Muscle layer of colon (tissue), 2 donors: ENCODE measurements at regions not wholly inside any gene's neighbourhood (a gene's known extent, or its start where the extent isn't known, plus 50 kb on each side); places are given as distances from the start of the nearest gene placed in this dataset.
"Not testable (repeated sequence)": the region's sequence is repeated elsewhere in the genome, so short reads cannot be mapped to it uniquely, and the experiment has no call there.

ENCODE experiments used
- H3K27ac ChIP-seq: one replicate; pipeline ENCODE4 v1.7.0; 2013; ENCODE audit warnings: low read depth, mild to moderate bottlenecking, low read length, moderate library complexity
- H3K27me3 ChIP-seq, 2 donors: one replicate each; pipeline ENCODE4 v1.7.0; 2013; ENCODE audit warnings: low read length in 2 of 2, mild to moderate bottlenecking in 2 of 2; ENCODE audit not compliant: insufficient read depth in 2 of 2, control insufficient read depth in 1 of 2
- H3K36me3 ChIP-seq: one replicate; pipeline ENCODE4 v1.7.0; 2013; ENCODE audit warnings: mild to moderate bottlenecking, low read length; ENCODE audit not compliant: insufficient read depth
- H3K4me1 ChIP-seq: one replicate; pipeline ENCODE4 v1.7.0; 2013; ENCODE audit warnings: mild to moderate bottlenecking, low read length; ENCODE audit not compliant: insufficient read depth
- H3K4me3 ChIP-seq, 2 donors: one replicate each; pipeline ENCODE4 v1.7.0; 2013; ENCODE audit warnings: low read length in 2 of 2, low read depth in 1 of 2, mild to moderate bottlenecking in 1 of 2, moderate library complexity in 1 of 2
- H3K9ac ChIP-seq: one replicate; pipeline ENCODE4 v1.7.0; 2013; ENCODE audit warnings: low read length
- H3K9me3 ChIP-seq: one replicate; pipeline ENCODE4 v1.7.0; 2013; ENCODE audit warnings: mild to moderate bottlenecking, low read length
- donor health status: abdominal sarcoma.
- donor health status: Adenocarcinoma of cecum.

GRCh38 chr21:14006144-14006543 is 204.6 kb downstream of the LIPI start:
- H3K36me3 ChIP-seq, H3K4me3 ChIP-seq, H3K4me1 ChIP-seq, H3K27me3 ChIP-seq, H3K9me3 ChIP-seq, H3K9ac ChIP-seq, H3K27ac ChIP-seq: not testable (repeated sequence)

GRCh38 chr21:13986996-13987958 is 223.5 kb downstream of the LIPI start:
- not testable (repeated sequence) for H3K36me3 ChIP-seq, H3K4me3 ChIP-seq, H3K27ac ChIP-seq, H3K9me3 ChIP-seq, H3K4me1 ChIP-seq, H3K27me3 ChIP-seq, H3K9ac ChIP-seq

GRCh38 chr21:13985865-13986863 is 224.6 kb downstream of the LIPI start:
- not testable (repeated sequence) for H3K4me1 ChIP-seq, H3K27ac ChIP-seq, H3K36me3 ChIP-seq

GRCh38 chr21:13985137-13985864 is 225.5 kb downstream of the LIPI start:
- H3K27ac ChIP-seq, H3K27me3 ChIP-seq, H3K36me3 ChIP-seq, H3K9me3 ChIP-seq, H3K4me1 ChIP-seq, H3K4me3 ChIP-seq, H3K9ac ChIP-seq: not testable (repeated sequence)

More at GRCh38 chr21:13985865-13986863, 224.6 kb downstream of the LIPI start:
- H3K9me3 ChIP-seq, H3K4me3 ChIP-seq, H3K9ac ChIP-seq, H3K27me3 ChIP-seq: not testable (repeated sequence)

GRCh38 chr21:13984728-13985127 is 226.0 kb downstream of the LIPI start:
- H3K27ac ChIP-seq, H3K36me3 ChIP-seq, H3K4me3 ChIP-seq, H3K4me1 ChIP-seq, H3K9ac ChIP-seq, H3K27me3 ChIP-seq, H3K9me3 ChIP-seq: not testable (repeated sequence)

- H3K27ac ChIP-seq, H3K27me3 ChIP-seq, H3K4me1 ChIP-seq, H3K9me3 ChIP-seq, H3K4me3 ChIP-seq, H3K36me3 ChIP-seq, H3K9ac ChIP-seq: not testable (repeated sequence)
Observed at GRCh38 chr21:13981176-13982087, 229.3 kb downstream of the LIPI start.

GRCh38 chr21:13980115-13980662 is 230.6 kb downstream of the LIPI start:
- peak overlapping the region in 1 of 2 donors; percentile 23 for H3K4me3 ChIP-seq
- H3K4me1 ChIP-seq = not testable (repeated sequence)

GRCh38 chr21:13979608-13980007 is 231.1 kb downstream of the LIPI start:
- peak overlapping the region in 1 of 2 donors; percentile 23 for H3K4me3 ChIP-seq

More at GRCh38 chr21:13980115-13980662, 230.6 kb downstream of the LIPI start:
- not testable (repeated sequence) for H3K27me3 ChIP-seq, H3K9ac ChIP-seq, H3K36me3 ChIP-seq, H3K9me3 ChIP-seq, H3K27ac ChIP-seq

GRCh38 chr21:13974582-13974981 is 236.2 kb downstream of the LIPI start:
- not testable (repeated sequence) for H3K36me3 ChIP-seq, H3K4me3 ChIP-seq, H3K27ac ChIP-seq, H3K9ac ChIP-seq, H3K9me3 ChIP-seq, H3K4me1 ChIP-seq, H3K27me3 ChIP-seq

More at GRCh38 chr21:13979608-13980007, 231.1 kb downstream of the LIPI start:
- not testable (repeated sequence) for H3K27me3 ChIP-seq, H3K4me1 ChIP-seq, H3K27ac ChIP-seq, H3K9me3 ChIP-seq, H3K9ac ChIP-seq, H3K36me3 ChIP-seq

- not testable (repeated sequence) for H3K4me3 ChIP-seq, H3K36me3 ChIP-seq, H3K27me3 ChIP-seq, H3K9me3 ChIP-seq, H3K4me1 ChIP-seq, H3K27ac ChIP-seq, H3K9ac ChIP-seq
Observed at GRCh38 chr21:13969853-13970252, 240.9 kb downstream of the LIPI start.
